ENCODE measurements at regions not wholly inside any gene's neighbourhood (a gene's known extent, or its start where the extent isn't known, plus 50 kb on each side); places are given as distances from the start of the nearest gene placed in this dataset.
A peak's percentile ranks its signal among the peaks of the same experiment; 100 is the strongest.

DNA sequence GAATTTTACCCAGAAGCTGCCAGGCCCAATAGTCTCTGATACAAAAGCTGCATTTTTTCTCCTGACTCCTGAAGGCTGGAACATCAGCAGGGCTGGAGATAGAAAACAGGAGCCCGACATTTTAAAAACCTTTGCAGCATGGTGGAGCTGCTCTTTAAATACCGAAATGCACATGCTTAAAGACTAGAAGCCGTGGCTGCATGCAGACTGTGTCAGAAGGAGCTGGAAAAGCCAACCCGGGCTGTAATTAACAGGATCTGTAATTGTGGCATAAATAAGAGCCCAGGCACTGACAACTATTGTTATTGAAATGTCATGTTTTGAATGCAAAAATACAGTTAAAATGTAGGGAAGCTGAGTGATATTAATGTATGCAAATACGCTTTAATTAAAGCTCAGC lies 304.9 kb upstream of the PLET1 start:
- DNase-seq: no peak
- intact Hi-C loops (cut with DNase I): no loop called here

DNA sequence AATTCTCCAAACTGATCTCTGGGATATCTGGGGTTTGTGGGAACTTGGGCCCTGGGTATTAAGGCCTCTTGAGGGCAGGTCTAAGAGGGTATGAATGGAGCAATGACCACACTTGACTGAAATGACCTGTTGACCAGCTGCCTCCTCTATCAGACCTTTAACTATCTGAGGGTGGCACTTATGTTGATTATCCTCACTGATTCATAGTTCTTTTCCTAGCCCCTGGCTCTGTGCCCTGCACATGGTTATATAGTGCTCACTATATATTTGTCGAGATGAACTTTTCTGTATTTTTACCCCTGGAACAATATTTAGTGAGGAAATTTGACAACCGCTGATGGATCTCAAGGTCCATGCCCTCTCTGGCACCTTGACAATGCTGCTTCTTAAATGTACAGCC lies 305.5 kb upstream of the PLET1 start:
- DNase-seq: no peak
- intact Hi-C loops (cut with DNase I): no loop called here

DNA sequence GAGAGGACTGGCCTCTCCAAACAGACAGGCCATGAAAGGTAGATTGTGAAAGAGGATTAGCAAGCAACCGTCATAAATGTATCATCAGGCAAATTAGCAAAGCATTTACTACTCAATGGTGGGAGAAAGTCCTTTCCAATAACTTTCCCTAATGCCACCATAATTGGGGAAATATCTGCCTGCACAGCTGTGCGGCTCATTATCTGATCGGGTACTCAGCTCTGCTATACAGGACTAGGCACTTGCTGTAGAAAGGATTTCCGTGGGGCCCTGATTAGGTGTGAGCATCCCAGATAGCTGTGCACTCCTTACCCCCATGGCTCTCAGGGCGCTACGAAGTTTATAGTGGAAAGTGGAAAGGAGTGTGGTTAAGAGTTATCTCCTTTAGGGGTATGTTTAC lies 309.7 kb upstream of the PLET1 start:
- no peak for DNase-seq
- intact Hi-C loops (cut with DNase I): no loop called here

DNA sequence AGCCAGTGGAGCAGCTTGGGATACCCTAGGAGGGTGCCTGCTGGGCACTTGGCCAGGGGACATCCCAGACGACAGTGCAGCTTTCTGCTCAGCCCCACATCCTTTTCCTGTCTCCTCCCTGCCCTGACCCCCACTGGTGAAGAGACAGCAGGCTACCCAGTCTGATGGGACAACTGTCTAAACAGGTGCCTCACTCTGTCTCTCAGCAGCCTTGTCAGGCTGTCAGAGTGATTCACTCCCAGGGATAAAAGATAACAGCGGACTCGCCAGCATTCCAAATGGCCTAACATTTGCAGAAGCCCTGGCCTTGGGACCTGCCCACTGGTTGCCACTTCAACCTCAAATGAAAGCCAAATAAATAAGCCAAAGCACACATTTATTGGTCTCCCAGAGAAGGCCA lies 318.6 kb upstream of the PLET1 start:
- no peak for DNase-seq
- intact Hi-C loops (cut with DNase I): no loop called here

DNA sequence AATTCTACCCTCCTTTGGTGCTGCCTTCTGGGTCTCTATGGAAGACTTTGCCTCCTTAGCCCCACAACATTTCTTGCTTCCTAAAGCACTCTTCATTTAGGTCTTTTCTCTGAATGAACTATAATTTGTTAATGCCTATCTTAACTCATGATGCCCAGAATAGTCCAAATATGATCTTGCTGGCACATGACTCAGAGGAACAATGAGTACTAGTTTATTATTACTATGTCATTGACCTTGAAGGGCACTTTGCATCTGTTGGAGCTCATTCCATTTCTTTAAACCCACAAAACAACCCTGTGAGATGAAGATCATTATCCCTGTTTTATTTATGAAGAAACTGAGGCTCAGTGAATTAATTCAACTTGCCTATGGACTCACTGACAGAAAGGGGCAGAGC lies 320.2 kb upstream of the PLET1 start:
- intact Hi-C loops (cut with DNase I): loop anchor here (10.0 kb wide), 1 partner anchor 534 kb away; no protein-coding TSS in a partner anchor
- no peak for DNase-seq

DNA sequence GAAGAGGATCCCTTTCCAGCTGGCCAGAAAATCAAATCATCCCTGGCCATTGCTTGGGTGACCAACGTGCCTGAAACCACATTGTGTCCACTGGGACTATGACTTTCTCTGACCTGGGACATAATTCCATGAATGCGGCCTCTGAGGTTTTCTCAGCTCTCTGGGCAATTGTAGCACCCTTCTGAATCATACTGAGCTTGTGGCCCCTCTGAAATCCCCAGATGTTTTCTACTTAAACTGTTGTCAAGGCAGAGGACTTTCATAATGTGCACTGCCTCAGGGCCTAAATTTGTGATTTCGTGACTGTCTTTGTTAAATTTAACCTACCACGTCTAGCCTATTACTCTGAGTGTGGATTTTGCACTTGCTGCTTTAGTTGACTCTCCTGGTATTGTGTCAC lies 321.1 kb upstream of the PLET1 start:
- intact Hi-C loops (cut with DNase I): loop anchor here (10.0 kb wide), 1 partner anchor 533 kb away; no protein-coding TSS in a partner anchor
- DNase-seq: no peak

DNA sequence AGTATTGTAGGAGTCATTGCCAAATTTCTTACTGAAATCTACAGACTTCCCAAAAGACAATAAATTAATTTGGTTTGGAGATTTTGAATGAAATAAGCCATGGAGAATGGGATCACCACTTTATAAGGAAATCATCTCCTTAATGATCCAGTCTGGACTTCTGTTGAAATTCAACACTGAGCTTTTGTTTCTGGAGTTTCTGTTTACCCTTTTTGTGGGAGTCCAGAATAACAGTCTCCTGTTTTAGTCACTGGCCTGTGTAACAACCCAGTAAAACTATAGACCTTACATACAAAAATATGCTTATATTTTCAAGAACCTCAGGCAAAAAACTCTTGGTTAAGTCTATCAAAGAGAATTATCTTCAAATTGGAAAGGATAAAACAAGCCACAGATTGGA lies 321.7 kb upstream of the PLET1 start:
- intact Hi-C loops (cut with DNase I): loop anchor here (10.0 kb wide), 1 partner anchor 532 kb away; no protein-coding TSS in a partner anchor
- no peak for DNase-seq

DNA sequence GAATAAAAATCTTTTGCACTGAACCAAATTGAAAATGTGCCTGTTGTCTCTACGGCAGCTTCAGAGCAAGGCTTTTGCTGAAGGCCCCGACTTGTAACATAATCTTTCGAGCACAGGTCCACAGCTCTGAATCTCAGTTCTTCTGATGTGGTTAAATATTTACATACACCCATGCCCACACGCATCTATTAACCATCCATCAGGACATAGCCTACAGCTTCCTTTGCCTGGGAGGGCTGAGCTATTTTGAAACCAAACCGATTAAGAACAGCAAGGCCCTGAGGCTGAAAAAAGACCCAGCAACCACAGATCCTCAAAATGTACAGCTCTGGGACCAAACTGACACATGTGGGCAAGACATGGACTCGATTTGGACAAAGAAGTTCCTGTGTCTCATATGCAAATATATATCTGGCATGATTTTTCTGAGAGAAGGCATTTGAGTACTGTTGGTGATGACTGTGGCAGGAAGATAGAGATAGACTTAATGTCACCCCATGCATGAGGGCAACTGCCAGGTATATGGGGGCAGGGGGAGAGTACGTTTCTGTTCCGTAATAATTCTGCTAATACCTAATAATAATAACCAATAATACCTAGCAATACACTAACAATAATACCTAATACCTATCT lies 322.7 kb upstream of the PLET1 start:
- intact Hi-C loops (cut with DNase I): loop anchor here (10.0 kb wide), 1 partner anchor 531 kb away; no protein-coding TSS in a partner anchor
- no peak for DNase-seq

DNA sequence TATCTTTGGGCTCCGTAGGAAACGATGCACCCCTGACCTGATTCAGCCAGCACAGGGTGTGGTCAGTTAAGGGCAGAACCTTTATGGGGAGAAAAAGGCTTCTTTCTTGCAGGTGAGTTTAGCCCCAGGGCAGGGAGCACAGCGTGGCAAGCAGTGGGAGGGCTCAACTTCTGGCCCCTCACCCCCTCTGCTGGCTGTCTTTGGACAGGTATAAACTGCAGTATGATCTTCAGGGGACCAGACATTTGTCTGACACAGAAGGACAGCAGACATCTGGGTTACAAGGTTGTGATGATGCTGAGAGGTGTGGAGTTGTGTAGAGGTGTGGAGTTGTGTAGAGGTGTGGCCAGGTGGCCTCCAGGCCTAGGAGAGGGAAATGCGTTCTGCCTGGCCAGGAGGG lies 324.0 kb upstream of the PLET1 start:
- no peak for DNase-seq
- intact Hi-C loops (cut with DNase I): loop anchor here (5.0 to 10.0 kb wide), 2 partner anchors 378 to 530 kb away; partner anchors contain the start of gene NCAM1

DNA sequence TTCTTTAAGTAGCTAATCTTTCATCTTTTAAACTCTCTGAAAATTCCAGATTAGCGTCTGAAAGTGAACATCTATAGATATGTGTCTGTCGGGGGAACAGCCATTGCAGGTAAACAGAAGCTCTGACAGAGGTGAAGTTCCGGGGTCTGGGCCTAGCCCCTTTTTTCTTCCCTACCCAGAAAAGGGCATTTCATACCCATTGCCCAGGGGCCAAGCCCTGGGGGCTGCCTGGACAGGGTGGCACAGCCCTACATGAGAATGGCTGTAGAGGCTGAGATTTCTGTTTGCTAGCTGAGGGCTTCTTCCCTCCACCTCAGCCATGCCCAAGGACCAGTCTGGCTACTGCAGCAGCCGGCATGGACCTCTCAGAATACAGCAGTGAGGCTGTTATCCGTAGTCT lies 327.0 kb upstream of the PLET1 start:
- no peak for DNase-seq
- intact Hi-C loops (cut with DNase I): loop anchor here (2.0 to 10.0 kb wide), 3 partner anchors 375 to 701 kb away; partner anchors contain the start of gene NCAM1

DNA sequence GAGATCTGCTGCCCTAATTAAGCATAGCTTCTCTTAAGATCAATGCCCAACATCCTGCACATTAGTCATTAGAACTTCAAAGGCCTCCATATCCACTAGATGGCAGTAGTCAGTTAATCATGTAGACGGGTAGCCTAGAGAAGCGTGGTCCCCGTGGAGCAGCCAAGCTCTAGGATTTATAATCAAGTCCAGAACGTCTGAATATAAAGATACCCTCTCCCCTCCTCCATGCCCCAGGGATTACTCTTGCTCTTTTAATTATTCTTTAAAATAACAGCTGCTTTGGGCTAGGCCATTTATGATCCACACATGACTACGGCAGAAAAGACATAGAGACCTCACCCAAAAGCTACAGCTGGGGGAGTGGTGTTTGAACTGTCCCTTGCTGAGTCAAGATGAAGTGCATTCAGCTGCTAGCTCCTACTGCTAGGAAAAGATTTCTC lies 327.6 kb upstream of the PLET1 start:
- intact Hi-C loops (cut with DNase I): loop anchor here (5.0 to 10.0 kb wide), 2 partner anchors 374 to 527 kb away; partner anchors contain the start of gene NCAM1
- DNase-seq: peak; percentile 42 to 94 (median 58)

DNA sequence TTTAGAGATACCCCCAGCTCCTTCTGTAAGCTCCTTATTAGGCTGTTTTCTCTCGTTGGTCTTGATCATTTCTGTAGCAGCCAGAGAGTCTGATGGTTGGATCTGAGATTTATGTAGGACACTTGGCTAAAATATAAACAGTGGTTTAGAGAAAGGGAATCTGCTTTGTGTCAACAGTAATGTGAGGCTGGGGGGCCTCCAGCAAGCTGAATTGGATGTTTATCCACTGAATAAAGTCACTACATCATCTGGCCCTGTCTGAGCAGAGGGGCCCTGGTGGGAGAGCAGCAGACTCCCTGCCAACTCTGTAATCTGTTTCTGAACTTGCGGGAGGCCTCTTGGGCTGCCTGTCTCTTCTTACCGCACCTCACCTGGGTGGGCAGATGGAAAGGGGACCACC lies 328.5 kb upstream of the PLET1 start:
- intact Hi-C loops (cut with DNase I): loop anchor here (5.0 to 10.0 kb wide), 2 partner anchors 373 to 526 kb away; partner anchors contain the start of gene NCAM1
- no peak for DNase-seq

DNA sequence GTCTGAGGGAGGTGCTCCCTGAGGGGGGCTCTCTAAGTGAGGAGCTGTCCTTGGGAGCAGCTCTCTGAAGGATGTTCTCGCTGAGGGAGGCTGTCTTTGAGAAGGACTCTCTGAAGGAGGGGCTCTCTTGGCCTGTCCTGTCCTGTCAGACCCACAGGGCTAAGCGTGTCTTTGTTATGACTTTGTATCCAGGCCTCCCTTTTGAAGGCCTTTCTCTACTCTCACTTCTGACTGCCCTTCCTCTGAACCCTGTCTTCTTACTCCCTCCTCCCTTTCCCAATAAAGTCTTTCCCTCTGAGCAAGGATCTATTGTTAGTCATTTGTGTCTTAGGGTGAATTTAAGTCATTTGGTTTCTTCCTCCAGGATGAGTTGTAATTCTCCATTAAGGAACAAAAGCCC lies 330.1 kb upstream of the PLET1 start:
- DNase-seq: no peak
- intact Hi-C loops (cut with DNase I): no loop called here

DNA sequence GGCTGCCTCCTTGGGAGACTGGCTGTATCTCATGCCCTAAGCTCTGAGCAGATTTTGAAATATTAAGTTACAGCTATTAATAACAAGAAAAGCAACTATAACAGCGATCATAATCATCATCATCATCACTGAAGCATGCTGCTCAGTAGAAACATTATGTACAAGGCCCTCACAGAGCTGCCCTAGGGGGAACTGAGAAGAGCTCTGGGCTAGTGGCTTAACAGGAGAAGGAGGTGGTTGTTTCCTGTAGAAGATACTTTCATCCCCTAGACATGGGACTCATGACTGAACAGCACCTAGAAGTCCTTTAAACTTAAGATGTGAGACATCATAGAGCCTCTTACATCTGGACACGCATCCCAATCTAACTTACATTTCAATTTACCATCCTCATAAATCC lies 332.8 kb upstream of the PLET1 start:
- intact Hi-C loops (cut with DNase I): no loop called here
- DNase-seq: no peak

DNA sequence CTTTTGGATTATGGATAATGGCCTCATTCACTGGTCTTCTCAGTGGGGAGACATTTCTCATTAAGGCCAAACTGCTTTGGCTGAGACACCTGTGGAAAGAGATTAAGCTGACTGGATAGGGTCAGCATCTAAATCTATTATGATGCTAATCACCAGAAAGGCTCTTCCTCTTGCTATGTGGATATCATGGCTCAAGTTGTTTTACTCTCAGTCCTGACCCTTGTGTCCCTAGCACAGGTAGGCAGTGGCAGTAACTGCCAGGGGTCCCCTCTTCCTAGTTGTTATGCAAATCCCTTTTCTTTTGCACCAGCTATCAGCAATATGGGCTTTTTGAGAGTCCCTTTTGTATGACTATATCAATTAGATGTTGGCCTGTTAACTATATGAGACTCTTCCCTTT lies 335.7 kb upstream of the PLET1 start:
- intact Hi-C loops (cut with DNase I): no loop called here
- no peak for DNase-seq

DNA sequence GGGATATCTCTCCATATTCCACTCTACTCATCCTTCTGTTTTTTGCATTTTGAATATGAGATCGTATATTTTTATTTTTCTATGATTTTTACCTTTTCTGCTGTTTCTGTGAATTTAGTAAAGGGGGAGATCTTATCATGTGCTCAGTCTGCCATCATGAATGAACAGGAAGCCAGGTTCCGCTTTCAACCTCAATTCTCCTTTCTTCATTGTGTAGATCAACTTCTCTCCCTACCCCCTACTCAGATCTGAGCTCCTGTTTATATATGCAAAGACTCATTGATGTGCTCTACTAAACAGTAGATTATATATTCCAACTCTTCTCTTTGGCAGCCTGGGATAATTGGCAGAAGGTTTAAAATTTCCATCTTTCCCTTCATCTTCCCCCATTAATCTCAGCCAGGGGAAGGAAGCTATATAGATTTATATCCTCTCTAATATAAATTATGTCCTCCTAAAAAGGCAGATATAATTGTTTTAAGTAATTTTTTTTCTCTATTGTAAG lies 336.7 kb upstream of the PLET1 start:
- intact Hi-C loops (cut with DNase I): no loop called here
- no peak for DNase-seq

DNA sequence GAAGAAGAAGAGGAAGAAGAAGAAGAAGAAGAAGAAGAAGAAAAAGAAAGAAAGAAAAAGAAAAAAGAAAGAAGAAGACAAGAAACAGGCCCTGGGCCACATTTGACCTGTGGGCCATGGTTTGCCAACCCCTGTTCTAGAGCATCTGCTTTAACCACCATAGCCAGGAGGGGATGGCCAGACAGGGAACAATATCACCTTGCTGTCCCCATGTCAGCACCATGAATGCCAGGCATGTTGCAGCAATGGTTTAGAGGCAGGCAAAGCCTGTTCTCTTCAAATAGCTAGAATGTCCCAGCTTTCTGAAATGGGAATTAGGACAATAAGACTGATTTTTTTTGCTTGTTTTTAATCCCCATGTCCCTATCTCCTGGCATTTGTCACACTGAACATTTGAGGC lies 338.6 kb upstream of the PLET1 start:
- no peak for DNase-seq
- intact Hi-C loops (cut with DNase I): no loop called here

DNA sequence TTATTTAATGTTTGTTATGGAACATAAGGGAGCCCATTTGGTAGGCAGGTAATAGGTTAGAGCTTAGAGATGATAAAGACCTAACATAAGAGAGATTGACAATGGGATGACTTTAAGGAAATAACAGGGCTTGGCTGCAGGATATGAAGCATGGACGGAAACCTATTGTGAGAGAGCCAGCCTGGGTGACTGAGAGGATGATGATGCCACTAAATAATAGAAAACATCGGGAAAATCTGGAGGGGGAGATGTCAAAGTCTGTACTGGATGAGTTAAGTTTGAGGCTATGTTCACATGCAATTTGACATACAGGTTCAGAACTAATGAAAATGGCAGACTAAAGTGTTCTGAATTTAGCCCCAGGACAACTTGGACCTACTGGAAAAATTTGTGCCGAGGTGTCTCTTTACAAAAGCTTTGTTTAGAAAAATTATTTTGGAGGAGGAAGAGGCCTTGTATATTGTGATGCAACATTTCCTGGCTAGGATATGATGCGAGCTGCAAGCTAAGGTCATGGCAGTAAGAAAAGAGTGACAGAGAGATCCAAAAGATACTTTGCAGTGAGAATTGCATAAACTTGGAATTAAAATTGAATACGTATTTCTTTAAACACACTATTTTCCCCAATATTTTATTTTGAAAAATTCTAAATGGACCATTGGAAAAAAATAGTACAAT lies 339.3 kb upstream of the PLET1 start:
- no peak for DNase-seq
- intact Hi-C loops (cut with DNase I): no loop called here

DNA sequence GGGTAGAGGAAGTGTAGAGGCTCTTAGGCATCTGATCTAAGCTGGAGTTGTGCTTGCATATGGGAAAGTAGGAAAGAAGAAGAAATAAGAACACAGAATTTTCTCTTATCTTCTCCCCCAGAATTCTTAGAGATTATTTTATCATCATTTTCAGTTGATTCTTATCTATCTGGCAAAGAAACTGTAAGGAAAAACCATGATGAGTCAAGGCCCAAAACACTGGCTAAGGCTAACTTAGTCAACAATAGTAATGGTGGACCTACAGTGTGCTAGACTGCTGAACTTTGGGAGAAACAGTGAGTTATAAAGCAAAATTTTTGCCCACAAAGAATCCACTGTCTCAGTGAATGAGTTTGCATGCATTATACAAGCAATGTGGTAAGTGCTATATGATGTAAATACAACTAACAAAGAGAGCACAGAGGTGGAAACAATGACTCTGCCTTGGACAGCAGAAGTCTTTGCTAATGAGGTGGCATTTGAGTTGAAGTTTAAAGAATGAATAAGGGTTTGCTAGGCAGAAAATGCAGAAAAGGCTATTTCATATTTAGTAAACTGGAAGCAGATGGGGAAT lies 344.5 kb upstream of the PLET1 start:
- DNase-seq: no peak
- intact Hi-C loops (cut with DNase I): no loop called here

DNA sequence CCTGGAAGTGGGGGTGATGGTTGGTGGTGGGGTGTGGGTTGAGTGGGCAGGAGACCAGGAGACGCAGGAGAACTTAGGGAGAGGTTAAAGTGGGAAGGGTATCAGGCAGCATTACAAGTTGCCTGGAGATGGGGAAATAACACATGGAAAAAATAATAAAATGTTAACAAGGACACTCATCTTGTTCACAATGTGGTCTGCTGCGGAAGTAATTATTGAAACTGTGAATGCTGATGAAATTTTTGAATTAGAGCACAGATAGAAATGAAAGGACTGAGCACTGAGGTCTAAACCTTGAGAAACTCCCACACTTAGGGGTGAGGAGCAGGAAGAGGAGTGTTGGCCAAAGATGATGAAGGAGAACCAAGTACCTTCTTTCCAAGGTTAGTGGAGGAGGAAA lies 346.0 kb upstream of the PLET1 start:
- intact Hi-C loops (cut with DNase I): no loop called here
- no peak for DNase-seq

DNA sequence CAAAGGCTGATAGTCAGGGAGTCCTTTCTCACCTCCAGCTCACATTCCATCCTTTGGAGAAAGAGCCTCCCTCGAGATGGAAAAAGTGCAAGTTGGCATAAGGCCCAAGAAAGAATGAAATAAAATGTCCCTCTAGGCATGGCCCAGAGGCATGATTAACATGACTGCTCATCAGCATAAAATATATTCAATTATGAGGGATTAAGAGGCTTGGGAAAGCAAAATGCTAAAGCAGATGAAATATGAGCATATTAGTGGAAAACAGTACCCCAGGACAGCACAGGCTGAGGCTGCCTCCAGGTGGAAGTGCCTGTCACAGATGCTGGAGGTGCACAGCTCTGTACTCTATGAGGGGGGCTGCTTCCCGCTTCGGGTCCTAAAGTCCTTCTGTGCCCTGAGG lies 347.8 kb upstream of the PLET1 start:
- no peak for DNase-seq
- intact Hi-C loops (cut with DNase I): no loop called here
